Thyroid gland (tissue), 4 donors: ENCODE measurements at regions not wholly inside any gene's neighbourhood (a gene's known extent, or its start where the extent isn't known, plus 50 kb on each side); places are given as distances from the start of the nearest gene placed in this dataset.

Experiments
- POLR2A ChIP-seq, 2 donors: fragments of 450-650 bp; IDR thresholded peaks; one replicate each; pipeline ENCODE4 v1.6.1; 2017; ENCODE audit warnings: antibody characterized with exemption in 2 of 2, mild to moderate bottlenecking in 2 of 2, moderate library complexity in 1 of 2
- TF ChIP-seq, protein P1 (sequence below), 6 experiments: fragments of 200-600 bp in 3 of 6; fragments of 450-650 bp in 3 of 6; sonication (generic) in 3 of 6; IDR thresholded peaks; one replicate each; pipeline ENCODE4 v1.5.1; 2016 to 2019; ENCODE audit warnings: antibody characterized with exemption in 6 of 6, mild to moderate bottlenecking in 2 of 6, inconsistent platforms in 1 of 6, moderate library complexity in 1 of 6

DNA sequence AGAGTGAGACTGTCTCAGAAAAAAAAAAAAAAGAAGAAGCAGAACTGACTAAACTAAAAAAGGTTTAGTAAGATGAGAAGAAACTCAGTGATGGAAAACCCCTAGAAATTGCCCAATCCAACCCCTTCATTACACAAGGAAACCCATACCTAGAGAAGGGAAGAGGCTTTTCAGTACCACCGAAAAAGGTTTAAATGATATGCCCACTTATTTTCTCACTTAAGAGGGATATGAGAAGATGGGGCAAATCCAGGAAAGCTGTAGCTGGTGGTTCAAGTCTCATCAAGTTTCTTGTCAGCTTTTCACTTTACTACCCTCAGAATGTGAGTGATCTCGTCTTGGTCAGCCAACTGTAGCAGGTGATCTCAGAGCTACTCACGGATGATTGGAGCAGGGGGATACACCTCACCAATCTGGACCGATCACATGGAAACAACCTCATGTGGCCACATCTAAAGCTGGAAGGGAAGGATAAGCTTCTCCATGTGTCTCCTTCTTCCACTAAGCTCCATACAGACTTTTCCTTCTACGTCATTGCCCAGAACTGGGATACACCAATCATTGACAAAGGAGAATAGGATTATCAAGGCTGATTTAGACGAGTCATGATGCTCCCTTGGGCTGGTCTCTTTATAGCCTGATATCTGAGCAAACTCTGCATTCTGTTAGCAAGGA lies 126.7 kb upstream of the POU3F1 start:
- TF ChIP-seq, protein P1, sequence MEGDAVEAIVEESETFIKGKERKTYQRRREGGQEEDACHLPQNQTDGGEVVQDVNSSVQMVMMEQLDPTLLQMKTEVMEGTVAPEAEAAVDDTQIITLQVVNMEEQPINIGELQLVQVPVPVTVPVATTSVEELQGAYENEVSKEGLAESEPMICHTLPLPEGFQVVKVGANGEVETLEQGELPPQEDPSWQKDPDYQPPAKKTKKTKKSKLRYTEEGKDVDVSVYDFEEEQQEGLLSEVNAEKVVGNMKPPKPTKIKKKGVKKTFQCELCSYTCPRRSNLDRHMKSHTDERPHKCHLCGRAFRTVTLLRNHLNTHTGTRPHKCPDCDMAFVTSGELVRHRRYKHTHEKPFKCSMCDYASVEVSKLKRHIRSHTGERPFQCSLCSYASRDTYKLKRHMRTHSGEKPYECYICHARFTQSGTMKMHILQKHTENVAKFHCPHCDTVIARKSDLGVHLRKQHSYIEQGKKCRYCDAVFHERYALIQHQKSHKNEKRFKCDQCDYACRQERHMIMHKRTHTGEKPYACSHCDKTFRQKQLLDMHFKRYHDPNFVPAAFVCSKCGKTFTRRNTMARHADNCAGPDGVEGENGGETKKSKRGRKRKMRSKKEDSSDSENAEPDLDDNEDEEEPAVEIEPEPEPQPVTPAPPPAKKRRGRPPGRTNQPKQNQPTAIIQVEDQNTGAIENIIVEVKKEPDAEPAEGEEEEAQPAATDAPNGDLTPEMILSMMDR (IDR thresholded peaks at IDR 0.05): no peak
- no peak for TF ChIP-seq POLR2A (IDR thresholded peaks at IDR 0.05)
